Spinal cord (tissue), 9 donors: ENCODE measurements at regions not wholly inside any gene's neighbourhood (a gene's known extent, or its start where the extent isn't known, plus 50 kb on each side); places are given as distances from the start of the nearest gene placed in this dataset.

ENCODE experiments used
- DNase-seq, 6 donors: peaks; one replicate each; pipeline versions ENCODE4 v3.0.0 to v3.0.0-alpha.2; 2013 to 2015; ENCODE audit warnings: low spot score in 6 of 6, low read depth in 4 of 6
- H3K27ac ChIP-seq: one replicate; pipeline ENCODE4 v1.5.1; 2013; ENCODE audit warnings: low read depth, low read length, control low read depth
- H3K27me3 ChIP-seq: one replicate; pipeline ENCODE4 v1.6.1; 2013; ENCODE audit warnings: low read length; ENCODE audit not compliant: control insufficient read depth, insufficient read depth
- H3K36me3 ChIP-seq: one replicate; pipeline ENCODE4 v1.6.1; 2013; ENCODE audit warnings: low read length; ENCODE audit not compliant: control insufficient read depth, insufficient read depth
- H3K4me1 ChIP-seq: one replicate; pipeline ENCODE4 v1.6.1; 2013; ENCODE audit warnings: low read length; ENCODE audit not compliant: control insufficient read depth, insufficient read depth
- H3K4me3 ChIP-seq: one replicate; pipeline ENCODE4 v1.5.1; 2013; ENCODE audit warnings: low read depth, low read length, control low read depth
- H3K9me3 ChIP-seq: one replicate; pipeline ENCODE4 v1.6.1; 2013; ENCODE audit warnings: low read length; ENCODE audit not compliant: control insufficient read depth, insufficient read depth
- WGBS: methylation state at CpG from one replicate; pipeline ENCODE4 v1.1.5; 2013; ENCODE audit warnings: missing lambda C conversion rate; ENCODE audit not compliant: insufficient coverage; 5-methylcytosine and 5-hydroxymethylcytosine counted together
- donor health status: healthy.

- H3K36me3 ChIP-seq, result no peaks in the 10 kb centered on the region
- H3K4me1 ChIP-seq, result no peaks in the 10 kb centered on the region
- H3K4me3 ChIP-seq, result no peak overlapping the region
- no peaks in the 10 kb centered on the region for H3K27me3 ChIP-seq
- WGBS, result 77% methylated on average over 5 of the region's 5 CpGs
- H3K9me3 ChIP-seq, result no peaks in the 10 kb centered on the region
- H3K27ac ChIP-seq, result no peak overlapping the region
- no peak for DNase-seq
Measured at GRCh38 chr2:23211987-23212583, 172.9 kb upstream of the KLHL29 start.

- Histone ChIP-seq H3K9me3 (no peaks in the 10 kb centered on the region), H3K36me3 (no peaks in the 10 kb centered on the region), H3K4me3 (no peak overlapping the region), H3K27ac (no peak overlapping the region), H3K27me3 (no peaks in the 10 kb centered on the region), H3K4me1 (no peaks in the 10 kb centered on the region)
- WGBS, result 86% methylated on average over 6 of the region's 7 CpGs
- DNase-seq, result peak in 1 of 6 donors; percentile 12
Measured at GRCh38 chr2:23213196-23213595, 171.8 kb upstream of the KLHL29 start.

- no peak overlapping the region for H3K27ac ChIP-seq
- no peaks in the 10 kb centered on the region for H3K9me3 ChIP-seq
- DNase-seq, result no peak
- no peaks in the 10 kb centered on the region for H3K4me1 ChIP-seq
- 97% methylated on average over 3 of the region's 3 CpGs for WGBS
- H3K36me3 ChIP-seq, result no peaks in the 10 kb centered on the region
- H3K4me3 ChIP-seq, result no peak overlapping the region
- no peaks in the 10 kb centered on the region for H3K27me3 ChIP-seq
Measured at GRCh38 chr2:23215016-23215415, 170.0 kb upstream of the KLHL29 start.

- no peaks in the 10 kb centered on the region for H3K4me1 ChIP-seq
- no peaks in the 10 kb centered on the region for H3K27me3 ChIP-seq
- no peak overlapping the region for H3K27ac ChIP-seq
- no peak overlapping the region for H3K4me3 ChIP-seq
- no peaks in the 10 kb centered on the region for H3K9me3 ChIP-seq
- H3K36me3 ChIP-seq, result no peaks in the 10 kb centered on the region
- DNase-seq, result no peak
- WGBS, result no CpG with 5 or more reads among the region's 4 CpGs
Measured at GRCh38 chr2:23219666-23220065, 165.3 kb upstream of the KLHL29 start.

GRCh38 chr2:23220513-23221094 lies 164.4 kb upstream of the KLHL29 start:
- no peaks in the 10 kb centered on the region for H3K36me3 ChIP-seq
- WGBS, result no CpG with 5 or more reads among the region's 2 CpGs
- no peak overlapping the region for H3K4me3 ChIP-seq
- H3K27me3 ChIP-seq, result no peaks in the 10 kb centered on the region
- DNase-seq, result peak in 2 of 6 donors; percentile 23 to 27
- H3K4me1 ChIP-seq, result no peaks in the 10 kb centered on the region
- H3K9me3 ChIP-seq, result no peaks in the 10 kb centered on the region
- H3K27ac ChIP-seq, result peak overlapping the region; percentile 57

GRCh38 chr2:23221236-23221635 lies 163.7 kb upstream of the KLHL29 start:
- DNase-seq, result no peak
- H3K36me3 ChIP-seq, result no peaks in the 10 kb centered on the region
- no peak overlapping the region for H3K4me3 ChIP-seq
- H3K4me1 ChIP-seq, result no peaks in the 10 kb centered on the region
- no peaks in the 10 kb centered on the region for H3K9me3 ChIP-seq
- no peak overlapping the region for H3K27ac ChIP-seq
- no peaks in the 10 kb centered on the region for H3K27me3 ChIP-seq
- 92% methylated on average over 2 of the region's 5 CpGs for WGBS

- no peak overlapping the region for H3K4me3 ChIP-seq
- no peaks in the 10 kb centered on the region for H3K36me3 ChIP-seq
- H3K27ac ChIP-seq, result no peak overlapping the region
- WGBS, result 98% methylated on average over 4 of the region's 4 CpGs
- no peaks in the 10 kb centered on the region for H3K27me3 ChIP-seq
- no peaks in the 10 kb centered on the region for H3K4me1 ChIP-seq
- DNase-seq, result no peak
- H3K9me3 ChIP-seq, result no peaks in the 10 kb centered on the region
Measured at GRCh38 chr2:23221901-23222300, 163.1 kb upstream of the KLHL29 start.

- Histone ChIP-seq H3K4me3 (no peak overlapping the region), H3K27me3 (no peaks in the 10 kb centered on the region), H3K36me3 (no peaks in the 10 kb centered on the region), H3K4me1 (no peaks in the 10 kb centered on the region), H3K27ac (no peak overlapping the region), H3K9me3 (no peaks in the 10 kb centered on the region)
- no peak for DNase-seq
- 63% methylated on average over 7 of the region's 8 CpGs for WGBS
Measured at GRCh38 chr2:23230885-23231284, 154.1 kb upstream of the KLHL29 start.

GRCh38 chr2:23231865-23232264 lies 153.1 kb upstream of the KLHL29 start:
- Histone ChIP-seq H3K9me3 (no peaks in the 10 kb centered on the region), H3K4me3 (no peak overlapping the region), H3K27me3 (no peaks in the 10 kb centered on the region), H3K27ac (no peak overlapping the region), H3K4me1 (no peaks in the 10 kb centered on the region), H3K36me3 (no peaks in the 10 kb centered on the region)
- DNase-seq, result no peak
- 96% methylated on average over 7 of the region's 7 CpGs for WGBS

- no peak for DNase-seq
- Histone ChIP-seq H3K27ac (no peak overlapping the region), H3K27me3 (no peaks in the 10 kb centered on the region), H3K4me1 (no peaks in the 10 kb centered on the region), H3K4me3 (no peak overlapping the region), H3K9me3 (no peaks in the 10 kb centered on the region), H3K36me3 (no peaks in the 10 kb centered on the region)
- WGBS, result no CpG with 5 or more reads among the region's 2 CpGs
Measured at GRCh38 chr2:23235292-23235691, 149.7 kb upstream of the KLHL29 start.
